Mucosa of rectum (tissue), 2 donors: ENCODE measurements at regions not wholly inside any gene's neighbourhood (a gene's known extent, or its start where the extent isn't known, plus 50 kb on each side); places are given as distances from the start of the nearest gene placed in this dataset.

Source experiments
- H3K27ac ChIP-seq, 2 donors: one replicate each; pipeline ENCODE4 v1.7.0; 2013; ENCODE audit warnings: inconsistent platforms in 2 of 2, low read depth in 2 of 2, low read length in 2 of 2
- H3K27me3 ChIP-seq, 2 donors: one replicate each; pipeline ENCODE4 v1.7.0; 2013; ENCODE audit warnings: low read length in 2 of 2; ENCODE audit not compliant: control insufficient read depth in 2 of 2, insufficient read depth in 2 of 2
- H3K36me3 ChIP-seq, 2 donors: one replicate each; pipeline ENCODE4 v1.7.0; 2013; ENCODE audit warnings: low read length in 2 of 2; ENCODE audit not compliant: control insufficient read depth in 2 of 2, insufficient read depth in 2 of 2
- H3K4me1 ChIP-seq, 2 donors: one replicate each; pipeline ENCODE4 v1.7.0; 2013; ENCODE audit warnings: low read length in 2 of 2, mild to moderate bottlenecking in 1 of 2; ENCODE audit not compliant: control insufficient read depth in 2 of 2, insufficient read depth in 2 of 2
- H3K4me3 ChIP-seq, 2 donors: one replicate each; pipeline ENCODE4 v1.7.0; 2013; ENCODE audit warnings: low read length in 2 of 2
- H3K9ac ChIP-seq, 2 donors: one replicate each; pipeline ENCODE4 v1.7.0; 2013; ENCODE audit warnings: low read length in 2 of 2, low read depth in 1 of 2, mild to moderate bottlenecking in 1 of 2
- H3K9me3 ChIP-seq, 2 donors: one replicate each; pipeline ENCODE4 v1.7.0; 2013; ENCODE audit warnings: low read length in 2 of 2; ENCODE audit not compliant: control insufficient read depth in 2 of 2
- donor health status: healthy.
- donor health status: Normal muscosa, but diverticular disease.

GRCh38 chrX:14476205-14476604 lies 53.1 kb upstream of the GLRA2 start:
- H3K4me3 ChIP-seq = peak overlapping the region in 1 of 2 donors; percentile 49
- H3K4me1 ChIP-seq = peaks cover 3 to 4% of the 10 kb centered on the region in 2 donors
- H3K9ac ChIP-seq = no peak overlapping the region
- H3K27ac ChIP-seq = peak overlapping the region in 1 of 2 donors; percentile 4
- no peaks in the 10 kb centered on the region for H3K9me3 ChIP-seq
- H3K27me3 ChIP-seq = peaks cover 5 to 8% of the 10 kb centered on the region in 2 donors
- H3K36me3 ChIP-seq = no peaks in the 10 kb centered on the region

GRCh38 chrX:14449773-14450172 lies 79.6 kb upstream of the GLRA2 start:
- H3K27me3 ChIP-seq = no peaks in the 10 kb centered on the region
- no peaks in the 10 kb centered on the region for H3K4me1 ChIP-seq
- H3K36me3 ChIP-seq = no peaks in the 10 kb centered on the region
- H3K9ac ChIP-seq = no peak overlapping the region
- no peak overlapping the region for H3K4me3 ChIP-seq
- H3K9me3 ChIP-seq = no peaks in the 10 kb centered on the region
- H3K27ac ChIP-seq = no peak overlapping the region

- Histone ChIP-seq H3K4me1 (no peaks in the 10 kb centered on the region), H3K36me3 (no peaks in the 10 kb centered on the region), H3K27me3 (no peaks in the 10 kb centered on the region), H3K27ac (no peak overlapping the region), H3K4me3 (no peak overlapping the region), H3K9me3 (no peaks in the 10 kb centered on the region), H3K9ac (no peak overlapping the region)
Measured at GRCh38 chrX:14448406-14448805, 80.9 kb upstream of the GLRA2 start.

- H3K4me3 ChIP-seq = no peak overlapping the region
- H3K27ac ChIP-seq = no peak overlapping the region
- H3K9ac ChIP-seq = no peak overlapping the region
- no peaks in the 10 kb centered on the region for H3K4me1 ChIP-seq
- H3K9me3 ChIP-seq = no peaks in the 10 kb centered on the region
- no peaks in the 10 kb centered on the region for H3K36me3 ChIP-seq
- H3K27me3 ChIP-seq = no peaks in the 10 kb centered on the region
Measured at GRCh38 chrX:14440106-14440505, 89.2 kb upstream of the GLRA2 start.

- H3K36me3 ChIP-seq = no peaks in the 10 kb centered on the region
- no peak overlapping the region for H3K9ac ChIP-seq
Measured at GRCh38 chrX:14427614-14428013, 101.7 kb upstream of the GLRA2 start.

GRCh38 chrX:14420841-14421240 lies 108.5 kb upstream of the GLRA2 start:
- no peaks in the 10 kb centered on the region for H3K36me3 ChIP-seq
- no peaks in the 10 kb centered on the region for H3K27me3 ChIP-seq
- H3K4me3 ChIP-seq = no peak overlapping the region
- no peaks in the 10 kb centered on the region for H3K9me3 ChIP-seq
- H3K27ac ChIP-seq = no peak overlapping the region
- H3K9ac ChIP-seq = no peak overlapping the region
- H3K4me1 ChIP-seq = no peaks in the 10 kb centered on the region

More at GRCh38 chrX:14427614-14428013, 101.7 kb upstream of the GLRA2 start:
- Histone ChIP-seq H3K27ac (no peak overlapping the region), H3K27me3 (no peaks in the 10 kb centered on the region), H3K4me1 (no peaks in the 10 kb centered on the region), H3K9me3 (no peaks in the 10 kb centered on the region), H3K4me3 (no peak overlapping the region)

GRCh38 chrX:14412686-14413085 lies 116.7 kb upstream of the GLRA2 start:
- Histone ChIP-seq H3K4me3 (no peak overlapping the region), H3K36me3 (no peaks in the 10 kb centered on the region), H3K27me3 (no peaks in the 10 kb centered on the region)

GRCh38 chrX:14411326-14411725 lies 118.0 kb upstream of the GLRA2 start:
- Histone ChIP-seq H3K36me3 (no peaks in the 10 kb centered on the region), H3K4me1 (peaks cover 0 to 2% of the 10 kb centered on the region in 2 donors), H3K9ac (no peak overlapping the region), H3K27me3 (no peaks in the 10 kb centered on the region), H3K4me3 (no peak overlapping the region), H3K27ac (no peak overlapping the region), H3K9me3 (no peaks in the 10 kb centered on the region)

More at GRCh38 chrX:14412686-14413085, 116.7 kb upstream of the GLRA2 start:
- Histone ChIP-seq H3K9me3 (no peaks in the 10 kb centered on the region), H3K27ac (no peak overlapping the region), H3K4me1 (peaks cover 0 to 2% of the 10 kb centered on the region in 2 donors), H3K9ac (no peak overlapping the region)

GRCh38 chrX:14409341-14409740 lies 120.0 kb upstream of the GLRA2 start:
- peaks cover 0 to 6% of the 10 kb centered on the region in 2 donors for H3K4me1 ChIP-seq
- no peaks in the 10 kb centered on the region for H3K27me3 ChIP-seq
- H3K9me3 ChIP-seq = no peaks in the 10 kb centered on the region
- no peaks in the 10 kb centered on the region for H3K36me3 ChIP-seq
- no peak overlapping the region for H3K4me3 ChIP-seq
- no peak overlapping the region for H3K27ac ChIP-seq
- H3K9ac ChIP-seq = no peak overlapping the region

GRCh38 chrX:14406225-14406624 lies 123.1 kb upstream of the GLRA2 start:
- H3K27me3 ChIP-seq = no peaks in the 10 kb centered on the region
- H3K4me3 ChIP-seq = no peak overlapping the region
- no peaks in the 10 kb centered on the region for H3K36me3 ChIP-seq
- no peak overlapping the region for H3K9ac ChIP-seq
- H3K4me1 ChIP-seq = peaks cover 0 to 6% of the 10 kb centered on the region in 2 donors
- no peak overlapping the region for H3K27ac ChIP-seq
- H3K9me3 ChIP-seq = peaks cover 0 to 2% of the 10 kb centered on the region in 2 donors

GRCh38 chrX:14398725-14399124 lies 130.6 kb upstream of the GLRA2 start:
- H3K27ac ChIP-seq = peak overlapping the region in 1 of 2 donors; percentile 52
- H3K27me3 ChIP-seq = no peaks in the 10 kb centered on the region
- H3K36me3 ChIP-seq = no peaks in the 10 kb centered on the region
- H3K9ac ChIP-seq = no peak overlapping the region
- H3K4me3 ChIP-seq = no peak overlapping the region
- peaks cover 0 to 2% of the 10 kb centered on the region in 2 donors for H3K9me3 ChIP-seq
- peaks cover 0 to 3% of the 10 kb centered on the region in 2 donors for H3K4me1 ChIP-seq
